ENCODE measurements at regions not wholly inside any gene's neighbourhood (a gene's known extent, or its start where the extent isn't known, plus 50 kb on each side); places are given as distances from the start of the nearest gene placed in this dataset.

DNA sequence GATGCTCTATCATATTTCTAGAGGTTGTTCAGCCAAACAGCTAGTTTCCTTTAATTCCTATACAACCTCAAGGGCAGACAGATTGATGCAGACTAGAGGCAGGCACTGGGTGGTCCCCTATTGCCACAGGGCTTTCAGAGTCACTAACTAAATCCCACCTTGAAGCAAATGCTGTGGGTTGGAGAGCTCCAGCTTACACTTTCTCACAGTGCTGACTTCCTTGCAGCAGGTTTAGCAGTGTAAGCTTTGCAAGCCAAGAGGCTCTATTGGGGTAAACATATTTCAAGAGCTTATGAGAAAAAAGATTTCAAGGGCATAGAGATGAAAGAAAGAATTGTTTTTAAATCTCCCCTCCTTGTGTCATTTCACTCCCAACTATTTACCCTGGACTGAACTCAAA, 366.5 kb upstream of the CRIM1 start:
- TF ChIP-seq, protein P1, sequence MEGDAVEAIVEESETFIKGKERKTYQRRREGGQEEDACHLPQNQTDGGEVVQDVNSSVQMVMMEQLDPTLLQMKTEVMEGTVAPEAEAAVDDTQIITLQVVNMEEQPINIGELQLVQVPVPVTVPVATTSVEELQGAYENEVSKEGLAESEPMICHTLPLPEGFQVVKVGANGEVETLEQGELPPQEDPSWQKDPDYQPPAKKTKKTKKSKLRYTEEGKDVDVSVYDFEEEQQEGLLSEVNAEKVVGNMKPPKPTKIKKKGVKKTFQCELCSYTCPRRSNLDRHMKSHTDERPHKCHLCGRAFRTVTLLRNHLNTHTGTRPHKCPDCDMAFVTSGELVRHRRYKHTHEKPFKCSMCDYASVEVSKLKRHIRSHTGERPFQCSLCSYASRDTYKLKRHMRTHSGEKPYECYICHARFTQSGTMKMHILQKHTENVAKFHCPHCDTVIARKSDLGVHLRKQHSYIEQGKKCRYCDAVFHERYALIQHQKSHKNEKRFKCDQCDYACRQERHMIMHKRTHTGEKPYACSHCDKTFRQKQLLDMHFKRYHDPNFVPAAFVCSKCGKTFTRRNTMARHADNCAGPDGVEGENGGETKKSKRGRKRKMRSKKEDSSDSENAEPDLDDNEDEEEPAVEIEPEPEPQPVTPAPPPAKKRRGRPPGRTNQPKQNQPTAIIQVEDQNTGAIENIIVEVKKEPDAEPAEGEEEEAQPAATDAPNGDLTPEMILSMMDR (IDR thresholded peaks at IDR 0.05; ENCODE audit: insufficient read depth, low read length), result no peak
- TF ChIP-seq POLR2AphosphoS5 (IDR thresholded peaks at IDR 0.05; ENCODE audit: low read depth), result no peak
- TF ChIP-seq, protein P2, sequence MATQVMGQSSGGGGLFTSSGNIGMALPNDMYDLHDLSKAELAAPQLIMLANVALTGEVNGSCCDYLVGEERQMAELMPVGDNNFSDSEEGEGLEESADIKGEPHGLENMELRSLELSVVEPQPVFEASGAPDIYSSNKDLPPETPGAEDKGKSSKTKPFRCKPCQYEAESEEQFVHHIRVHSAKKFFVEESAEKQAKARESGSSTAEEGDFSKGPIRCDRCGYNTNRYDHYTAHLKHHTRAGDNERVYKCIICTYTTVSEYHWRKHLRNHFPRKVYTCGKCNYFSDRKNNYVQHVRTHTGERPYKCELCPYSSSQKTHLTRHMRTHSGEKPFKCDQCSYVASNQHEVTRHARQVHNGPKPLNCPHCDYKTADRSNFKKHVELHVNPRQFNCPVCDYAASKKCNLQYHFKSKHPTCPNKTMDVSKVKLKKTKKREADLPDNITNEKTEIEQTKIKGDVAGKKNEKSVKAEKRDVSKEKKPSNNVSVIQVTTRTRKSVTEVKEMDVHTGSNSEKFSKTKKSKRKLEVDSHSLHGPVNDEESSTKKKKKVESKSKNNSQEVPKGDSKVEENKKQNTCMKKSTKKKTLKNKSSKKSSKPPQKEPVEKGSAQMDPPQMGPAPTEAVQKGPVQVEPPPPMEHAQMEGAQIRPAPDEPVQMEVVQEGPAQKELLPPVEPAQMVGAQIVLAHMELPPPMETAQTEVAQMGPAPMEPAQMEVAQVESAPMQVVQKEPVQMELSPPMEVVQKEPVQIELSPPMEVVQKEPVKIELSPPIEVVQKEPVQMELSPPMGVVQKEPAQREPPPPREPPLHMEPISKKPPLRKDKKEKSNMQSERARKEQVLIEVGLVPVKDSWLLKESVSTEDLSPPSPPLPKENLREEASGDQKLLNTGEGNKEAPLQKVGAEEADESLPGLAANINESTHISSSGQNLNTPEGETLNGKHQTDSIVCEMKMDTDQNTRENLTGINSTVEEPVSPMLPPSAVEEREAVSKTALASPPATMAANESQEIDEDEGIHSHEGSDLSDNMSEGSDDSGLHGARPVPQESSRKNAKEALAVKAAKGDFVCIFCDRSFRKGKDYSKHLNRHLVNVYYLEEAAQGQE (IDR thresholded peaks at IDR 0.05; ENCODE audit: insufficient replicate concordance, low read depth), result no peak
- TF ChIP-seq GABPA (IDR thresholded peaks at IDR 0.05; ENCODE audit: low read depth), result no peak
- no peak for TF ChIP-seq SPI1 (IDR thresholded peaks at IDR 0.05; ENCODE audit: borderline replicate concordance, low read depth)

Measured in HL-60 (cell line).